ENCODE measurements at regions not wholly inside any gene's neighbourhood (a gene's known extent, or its start where the extent isn't known, plus 50 kb on each side); places are given as distances from the start of the nearest gene placed in this dataset.

GRCh38 chr5:7075470-7075869, 320.5 kb upstream of the ADCY2 start:
- no peak for TF ChIP-seq EZH2 (IDR thresholded peaks at IDR 0.05)
- no peak for TF ChIP-seq POLR2AphosphoS5 (IDR thresholded peaks at IDR 0.05; ENCODE audit: borderline replicate concordance, low read depth, low read length)
